Mesodermal cell (in vitro differentiated cells): ENCODE measurements at regions not wholly inside any gene's neighbourhood (a gene's known extent, or its start where the extent isn't known, plus 50 kb on each side); places are given as distances from the start of the nearest gene placed in this dataset.
A peak's percentile ranks its signal among the peaks of the same experiment; 100 is the strongest.

Experiments
- H3K27ac ChIP-seq: 2 replicates; pipeline ENCODE4 v1.7.0; 2013; ENCODE audit warnings: mild to moderate bottlenecking, low read depth, low read length, moderate library complexity; ENCODE audit not compliant: severe bottlenecking
- H3K36me3 ChIP-seq: 2 replicates; pipeline ENCODE4 v1.7.1; 2013; ENCODE audit warnings: mild to moderate bottlenecking, low read length, moderate library complexity; ENCODE audit not compliant: control insufficient read depth, insufficient read depth
- H3K4me1 ChIP-seq: one replicate; pipeline ENCODE4 v1.7.1; 2013; ENCODE audit warnings: mild to moderate bottlenecking, low read length; ENCODE audit not compliant: insufficient read depth, control insufficient read depth, poor library complexity, severe bottlenecking
- H3K4me3 ChIP-seq: 2 replicates; pipeline ENCODE4 v1.7.0; 2013; ENCODE audit warnings: low read length, control low read depth, mild to moderate bottlenecking; ENCODE audit not compliant: insufficient read depth, poor library complexity, severe bottlenecking; ENCODE audit errors: extremely low read depth
- H3K9me3 ChIP-seq: 2 replicates; pipeline ENCODE4 v1.7.1; 2013; ENCODE audit warnings: mild to moderate bottlenecking, low read length, moderate library complexity; ENCODE audit not compliant: control insufficient read depth
- WGBS, 2 experiments: methylation state at CpG; one replicate each; pipeline ENCODE4 v1.1.5; 2013; ENCODE audit warnings: missing lambda C conversion rate in 2 of 2; ENCODE audit not compliant: insufficient coverage in 2 of 2; 5-methylcytosine and 5-hydroxymethylcytosine counted together

GRCh38 chr13:105972811-105973590 lies 562.5 kb downstream of the EFNB2 start:
- Histone ChIP-seq H3K9me3 (peaks cover 2% of the 10 kb centered on the region), H3K36me3 (no peaks in the 10 kb centered on the region), H3K27ac (no peak overlapping the region), H3K4me1 (peaks cover 23% of the 10 kb centered on the region), H3K4me3 (no peak overlapping the region)
- WGBS, 2 experiments: 93% methylated on average over 13 of the region's 14 CpGs

- H3K4me3 ChIP-seq: no peak overlapping the region
- H3K4me1 ChIP-seq: peaks cover 23% of the 10 kb centered on the region
- peaks cover 2% of the 10 kb centered on the region for H3K9me3 ChIP-seq
- H3K36me3 ChIP-seq: no peaks in the 10 kb centered on the region
- H3K27ac ChIP-seq: no peak overlapping the region
- 83 to 85% methylated on average over 6 to 7 of the region's 7 CpGs for WGBS, 2 experiments
These were observed 563.1 kb downstream of the EFNB2 start for GRCh38 chr13:105972306-105972721.

- 100% methylated on average over 1 of the region's 3 CpGs; no CpG with 5 or more reads in 1 of the 2 experiments for WGBS, 2 experiments
These were observed 563.7 kb downstream of the EFNB2 start for GRCh38 chr13:105971738-105972137.

GRCh38 chr13:105971312-105971711 lies 564.1 kb downstream of the EFNB2 start:
- H3K36me3 ChIP-seq: no peaks in the 10 kb centered on the region
- H3K9me3 ChIP-seq: no peaks in the 10 kb centered on the region
- H3K4me3 ChIP-seq: no peak overlapping the region
- 77 to 78% methylated on average over 3 to 4 of the region's 4 CpGs for WGBS, 2 experiments
- H3K27ac ChIP-seq: no peak overlapping the region
- H3K4me1 ChIP-seq: peaks cover 23% of the 10 kb centered on the region

More at GRCh38 chr13:105971738-105972137, 563.7 kb downstream of the EFNB2 start:
- H3K36me3 ChIP-seq: no peaks in the 10 kb centered on the region
- peak overlapping the region; percentile 39 for H3K27ac ChIP-seq
- H3K9me3 ChIP-seq: peaks cover 2% of the 10 kb centered on the region
- H3K4me1 ChIP-seq: peaks cover 23% of the 10 kb centered on the region
- H3K4me3 ChIP-seq: no peak overlapping the region

GRCh38 chr13:105969761-105970160 lies 565.7 kb downstream of the EFNB2 start:
- H3K9me3 ChIP-seq: no peaks in the 10 kb centered on the region
- H3K36me3 ChIP-seq: no peaks in the 10 kb centered on the region
- 73 to 100% methylated on average over 1 to 3 of the region's 4 CpGs for WGBS, 2 experiments
- peaks cover 23% of the 10 kb centered on the region for H3K4me1 ChIP-seq
- H3K27ac ChIP-seq: no peak overlapping the region
- H3K4me3 ChIP-seq: no peak overlapping the region

GRCh38 chr13:105965910-105966309 lies 569.6 kb downstream of the EFNB2 start:
- H3K9me3 ChIP-seq: no peaks in the 10 kb centered on the region
- H3K4me3 ChIP-seq: no peak overlapping the region
- H3K4me1 ChIP-seq: peaks cover 4% of the 10 kb centered on the region
- no peaks in the 10 kb centered on the region for H3K36me3 ChIP-seq
- WGBS, 2 experiments: 97% methylated on average over 6 of the region's 7 CpGs
- no peak overlapping the region for H3K27ac ChIP-seq

GRCh38 chr13:105962080-105962479 lies 573.4 kb downstream of the EFNB2 start:
- H3K27ac ChIP-seq: no peak overlapping the region
- H3K4me1 ChIP-seq: no peaks in the 10 kb centered on the region
- 84 to 92% methylated on average over 3 to 7 of the region's 7 CpGs for WGBS, 2 experiments
- no peak overlapping the region for H3K4me3 ChIP-seq
- no peaks in the 10 kb centered on the region for H3K36me3 ChIP-seq
- no peaks in the 10 kb centered on the region for H3K9me3 ChIP-seq

- WGBS, 2 experiments: 93 to 94% methylated on average over 2 to 3 of the region's 5 CpGs
- Histone ChIP-seq H3K9me3 (no peaks in the 10 kb centered on the region), H3K36me3 (no peaks in the 10 kb centered on the region), H3K4me3 (no peak overlapping the region), H3K27ac (no peak overlapping the region), H3K4me1 (no peaks in the 10 kb centered on the region)
These were observed 574.0 kb downstream of the EFNB2 start for GRCh38 chr13:105961438-105961837.

GRCh38 chr13:105960326-105960725 lies 575.1 kb downstream of the EFNB2 start:
- H3K27ac ChIP-seq: no peak overlapping the region
- no peaks in the 10 kb centered on the region for H3K4me1 ChIP-seq
- H3K4me3 ChIP-seq: no peak overlapping the region
- no peaks in the 10 kb centered on the region for H3K9me3 ChIP-seq
- no peaks in the 10 kb centered on the region for H3K36me3 ChIP-seq
- WGBS, 2 experiments: 95 to 96% methylated on average over 2 to 5 of the region's 7 CpGs

- 92 to 100% methylated on average over 2 of the region's 6 CpGs for WGBS, 2 experiments
These were observed 575.6 kb downstream of the EFNB2 start for GRCh38 chr13:105959876-105960275.

GRCh38 chr13:105957769-105958438 lies 577.6 kb downstream of the EFNB2 start:
- WGBS, 2 experiments: 84 to 87% methylated on average over 6 of the region's 7 CpGs
- no peak overlapping the region for H3K27ac ChIP-seq
- H3K36me3 ChIP-seq: no peaks in the 10 kb centered on the region
- no peaks in the 10 kb centered on the region for H3K9me3 ChIP-seq
- no peaks in the 10 kb centered on the region for H3K4me1 ChIP-seq
- no peak overlapping the region for H3K4me3 ChIP-seq

More at GRCh38 chr13:105959876-105960275, 575.6 kb downstream of the EFNB2 start:
- Histone ChIP-seq H3K27ac (no peak overlapping the region), H3K4me3 (no peak overlapping the region), H3K9me3 (no peaks in the 10 kb centered on the region), H3K36me3 (no peaks in the 10 kb centered on the region), H3K4me1 (no peaks in the 10 kb centered on the region)
